ENCODE measurements at regions not wholly inside any gene's neighbourhood (a gene's known extent, or its start where the extent isn't known, plus 50 kb on each side); places are given as distances from the start of the nearest gene placed in this dataset.

GRCh38 chr4:113845138-113845537, 83.6 kb upstream of the CAMK2D start:
- TF ChIP-seq EZH2 (IDR thresholded peaks at IDR 0.05; ENCODE audit: low read length, unreplicated experiment) (no peak), EZH2phosphoT487 (IDR thresholded peaks at IDR 0.05; ENCODE audit: borderline replicate concordance, low read length) (no peak), CTCF (conservative IDR thresholded peaks at IDR 0.05; ENCODE audit: low read depth, low read length) (no peak)
- no peak overlapping the region for H3K4me2 ChIP-seq (ENCODE audit: low read length)
- no peak for DNase-seq

DNA sequence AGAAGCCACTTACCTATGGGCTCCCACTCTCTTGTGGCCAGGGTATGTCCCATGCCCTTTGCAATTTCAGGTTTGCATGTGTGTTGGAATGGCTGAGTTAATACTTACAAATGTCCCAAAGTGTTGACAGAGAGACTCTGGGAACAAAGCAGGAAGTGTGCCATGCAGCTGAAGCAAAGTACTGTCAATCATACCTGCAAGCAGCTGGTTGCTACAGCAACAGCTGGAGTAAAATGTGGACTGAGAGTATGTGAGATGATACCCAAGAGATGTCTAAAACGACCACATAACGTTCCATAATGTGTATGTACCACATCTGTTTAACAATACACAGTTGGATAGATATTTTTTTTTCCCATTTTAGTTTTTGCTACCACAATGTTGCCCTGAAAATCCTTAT, 82.8 kb upstream of the CAMK2D start:
- H3K79me2 ChIP-seq (ENCODE audit: low read length) = no peaks in the 10 kb centered on the region
- no peak for ATAC-seq
- no peaks in the 10 kb centered on the region for H3K9me3 ChIP-seq (ENCODE audit: low read length)
- H3K27ac ChIP-seq (ENCODE audit: low read length) = no peak overlapping the region
- no peaks in the 10 kb centered on the region for H3K27me3 ChIP-seq (ENCODE audit: low read length)
- ChIA-PET POLR2A (ENCODE audit: unreplicated experiment) (no interaction called here), CTCF (no interaction called here)
- BruUV-seq (replicated peaks) = no TSS peak
- no peaks in the 10 kb centered on the region for H4K20me1 ChIP-seq (ENCODE audit: low read length)
- H3K36me3 ChIP-seq (ENCODE audit: low read depth, low read length) = no peaks in the 10 kb centered on the region
- H3F3A ChIP-seq (ENCODE audit: low read length, unreplicated experiment) = no peaks in the 10 kb centered on the region
- intact Hi-C loops (cut with micrococcal nuclease) = no loop called here
- DNase-seq = no peak
- H3K9me2 ChIP-seq (replicated peaks; ENCODE audit: low read length) = no peaks in the 10 kb centered on the region
- H2AFZ ChIP-seq (ENCODE audit: low read length) = no peak overlapping the region
- no peak overlapping the region for H3K4me2 ChIP-seq (ENCODE audit: low read length)
- peaks cover 19% of the 10 kb centered on the region for H3K4me1 ChIP-seq (ENCODE audit: insufficient read depth, low read length)
- H3K4me3 ChIP-seq (ENCODE audit: low read length) = no peak overlapping the region
- H3K9ac ChIP-seq (ENCODE audit: low read length) = no peak overlapping the region
- TF ChIP-seq CTCF (conservative IDR thresholded peaks at IDR 0.05; ENCODE audit: low read depth, low read length) = no peak
- no peak for TF ChIP-seq EZH2 (IDR thresholded peaks at IDR 0.05; ENCODE audit: low read length, unreplicated experiment)
- no peak for TF ChIP-seq EZH2phosphoT487 (IDR thresholded peaks at IDR 0.05; ENCODE audit: borderline replicate concordance, low read length)

More at GRCh38 chr4:113845138-113845537, 83.6 kb upstream of the CAMK2D start:
- Histone ChIP-seq H2AFZ (ENCODE audit: low read length) (no peak overlapping the region), H3F3A (ENCODE audit: low read length, unreplicated experiment) (no peaks in the 10 kb centered on the region), H4K20me1 (ENCODE audit: low read length) (no peaks in the 10 kb centered on the region), H3K27ac (ENCODE audit: low read length) (no peak overlapping the region), H3K79me2 (ENCODE audit: low read length) (no peaks in the 10 kb centered on the region), H3K4me3 (ENCODE audit: low read length) (no peak overlapping the region), H3K9me2 (replicated peaks; ENCODE audit: low read length) (no peaks in the 10 kb centered on the region), H3K9me3 (ENCODE audit: low read length) (no peaks in the 10 kb centered on the region), H3K27me3 (ENCODE audit: low read length) (no peaks in the 10 kb centered on the region), H3K36me3 (ENCODE audit: low read depth, low read length) (no peaks in the 10 kb centered on the region), H3K9ac (ENCODE audit: low read length) (no peak overlapping the region), H3K4me1 (ENCODE audit: insufficient read depth, low read length) (peaks cover 18% of the 10 kb centered on the region)
- POLR2A ChIA-PET (ENCODE audit: unreplicated experiment) = no interaction called here
- no TSS peak for BruUV-seq (replicated peaks)
- intact Hi-C loops (cut with micrococcal nuclease) = no loop called here
- no peak for ATAC-seq
- CTCF ChIA-PET = no interaction called here

DNA sequence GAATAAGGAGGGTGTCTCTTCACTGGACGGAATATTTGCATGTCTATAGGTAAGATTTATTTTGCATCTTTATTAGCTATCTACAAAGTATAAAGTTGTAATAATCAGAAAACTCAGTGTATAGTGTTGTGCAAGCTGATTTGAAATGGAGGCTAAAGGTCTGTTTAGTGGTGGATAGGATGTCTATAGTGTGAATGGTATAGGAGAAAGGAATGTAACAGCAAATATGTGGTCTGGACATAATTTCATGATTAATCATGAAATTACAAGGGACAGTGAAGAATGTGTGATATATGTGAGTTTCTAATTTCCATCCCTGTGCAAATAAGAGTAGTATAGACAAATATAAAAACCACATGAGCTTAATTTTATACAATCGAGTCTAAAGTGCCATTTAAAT, 79.3 kb upstream of the CAMK2D start:
- ChIA-PET CTCF (no interaction called here), POLR2A (ENCODE audit: unreplicated experiment) (no interaction called here)
- H3K4me1 ChIP-seq (ENCODE audit: insufficient read depth, low read length) = peaks cover 34% of the 10 kb centered on the region
- H3K4me3 ChIP-seq (ENCODE audit: low read length) = no peak overlapping the region
- H4K20me1 ChIP-seq (ENCODE audit: low read length) = no peaks in the 10 kb centered on the region
- H3K4me2 ChIP-seq (ENCODE audit: low read length) = peak overlapping the region; percentile 33
- no peak overlapping the region for H3K27ac ChIP-seq (ENCODE audit: low read length)
- no peaks in the 10 kb centered on the region for H3K9me2 ChIP-seq (replicated peaks; ENCODE audit: low read length)
- no peaks in the 10 kb centered on the region for H3K36me3 ChIP-seq (ENCODE audit: low read depth, low read length)
- no peak for TF ChIP-seq EZH2phosphoT487 (IDR thresholded peaks at IDR 0.05; ENCODE audit: borderline replicate concordance, low read length)
- TF ChIP-seq EZH2 (IDR thresholded peaks at IDR 0.05; ENCODE audit: low read length, unreplicated experiment) = no peak
- no peak for TF ChIP-seq CTCF (conservative IDR thresholded peaks at IDR 0.05; ENCODE audit: low read depth, low read length)
- no TSS peak for BruUV-seq (replicated peaks)
- H3K9me3 ChIP-seq (ENCODE audit: low read length) = no peaks in the 10 kb centered on the region
- no peaks in the 10 kb centered on the region for H3F3A ChIP-seq (ENCODE audit: low read length, unreplicated experiment)
- intact Hi-C loops (cut with micrococcal nuclease) = no loop called here
- ATAC-seq = peak; percentile 58
- no peaks in the 10 kb centered on the region for H3K27me3 ChIP-seq (ENCODE audit: low read length)
- H2AFZ ChIP-seq (ENCODE audit: low read length) = no peak overlapping the region
- DNase-seq = peak; percentile 55
- H3K9ac ChIP-seq (ENCODE audit: low read length) = no peak overlapping the region
- H3K79me2 ChIP-seq (ENCODE audit: low read length) = no peaks in the 10 kb centered on the region

Measured in PC-3 (cell line).